SW 1271 (cell line): ENCODE measurements at regions not wholly inside any gene's neighbourhood (a gene's known extent, or its start where the extent isn't known, plus 50 kb on each side); places are given as distances from the start of the nearest gene placed in this dataset.

Experiments used
- DNase-seq, 2 experiments: peaks; one replicate each; lab custom pipeline; 2025; lab: John Stamatoyannopoulos, UW

DNA sequence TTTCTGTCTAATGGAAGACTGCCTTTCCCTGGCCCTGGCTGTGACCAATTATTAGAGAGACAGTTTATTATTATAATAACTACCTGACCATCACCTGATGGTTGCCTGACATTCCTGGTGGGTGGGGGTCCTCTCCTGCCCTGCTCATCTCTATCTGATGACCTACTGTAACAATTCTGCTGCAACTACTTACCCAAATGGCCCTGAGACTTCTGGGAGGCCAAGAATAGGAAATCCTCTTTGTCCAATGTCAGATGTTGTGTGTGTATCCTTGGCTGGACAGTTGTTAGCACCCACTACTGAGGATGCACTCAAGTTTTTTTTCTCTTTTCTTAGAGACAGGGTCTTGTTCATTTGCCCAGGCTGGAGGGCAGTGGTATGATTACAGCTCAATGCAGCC is 110.3 kb downstream of the DDX1 start:
- no peak for DNase-seq

DNA sequence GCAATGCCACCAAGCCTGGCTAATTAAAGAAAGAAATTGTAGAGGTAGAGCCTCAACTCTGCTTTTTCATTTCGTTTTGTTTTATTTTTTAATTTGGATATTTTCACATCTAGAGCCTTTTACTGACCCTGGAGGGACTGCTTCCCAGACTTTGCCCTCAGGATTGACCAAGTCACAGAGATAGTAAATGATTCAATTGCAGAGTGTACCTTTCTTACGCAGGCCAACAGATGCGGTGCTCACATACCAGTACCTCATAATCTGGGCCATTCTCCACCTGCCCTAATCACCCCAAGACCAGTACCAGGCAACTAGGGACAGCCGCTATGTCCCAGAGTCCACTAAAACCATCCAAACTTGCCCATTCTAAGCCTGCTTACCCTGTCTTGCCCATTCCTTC is 110.8 kb downstream of the DDX1 start:
- no peak for DNase-seq

DNA sequence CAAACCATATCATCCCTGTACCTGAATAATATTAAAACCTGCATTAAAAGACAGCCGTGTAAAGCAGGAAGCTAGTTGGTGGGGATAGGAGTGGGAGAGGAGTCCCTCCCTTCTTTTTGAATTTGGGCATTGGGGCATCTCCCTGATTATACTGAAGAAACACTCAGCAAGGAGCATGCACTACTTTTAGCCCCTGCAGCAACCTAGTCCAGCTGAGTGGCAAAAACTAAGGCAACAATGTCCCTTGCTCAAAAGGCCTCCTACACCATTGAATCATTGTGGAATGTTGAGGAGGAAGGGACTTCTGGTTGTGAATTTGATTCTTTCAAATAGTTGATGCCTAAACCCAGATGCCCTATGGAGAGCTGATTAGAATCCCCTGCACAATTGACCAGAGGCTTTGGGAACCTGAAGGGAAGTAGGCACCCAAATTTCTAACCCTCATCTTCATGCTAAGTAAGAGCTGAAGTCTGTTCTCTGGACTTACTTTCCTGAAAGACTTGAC is 111.7 kb downstream of the DDX1 start:
- DNase-seq, result no peak

DNA sequence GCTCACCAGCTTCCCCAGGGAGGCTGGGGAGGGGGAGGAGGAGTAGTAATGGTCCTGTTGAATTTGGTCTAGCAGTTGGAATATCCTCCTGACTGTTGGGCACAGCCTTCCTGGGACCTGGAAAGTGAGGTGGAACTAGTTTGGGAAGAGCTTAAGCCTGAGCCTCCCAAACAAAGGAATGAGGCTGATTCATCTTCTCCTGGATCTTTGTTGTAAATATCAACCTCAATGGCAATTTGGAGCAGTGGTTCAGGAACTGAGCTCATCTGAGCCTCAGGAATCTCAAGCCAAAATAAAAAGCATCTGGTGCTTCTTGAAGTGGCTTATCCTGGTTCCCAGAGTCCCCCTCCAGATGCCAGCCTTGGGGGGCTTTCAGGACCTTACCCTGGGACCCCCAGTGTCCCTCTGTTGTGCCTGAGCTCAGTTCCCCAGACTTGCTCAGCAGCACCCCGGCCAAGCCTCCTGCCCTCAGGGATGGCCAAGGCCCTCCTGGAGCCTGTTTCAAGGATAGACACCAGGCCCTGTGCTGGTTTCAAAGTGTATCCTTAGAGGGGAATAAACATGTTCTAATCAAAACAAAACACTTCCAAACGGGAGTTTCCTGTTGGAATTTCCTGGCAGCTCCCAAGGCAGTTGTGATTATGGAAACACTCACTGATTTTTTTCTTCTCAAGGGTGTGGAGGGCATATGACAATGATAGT is 112.6 kb downstream of the DDX1 start:
- DNase-seq, result no peak

DNA sequence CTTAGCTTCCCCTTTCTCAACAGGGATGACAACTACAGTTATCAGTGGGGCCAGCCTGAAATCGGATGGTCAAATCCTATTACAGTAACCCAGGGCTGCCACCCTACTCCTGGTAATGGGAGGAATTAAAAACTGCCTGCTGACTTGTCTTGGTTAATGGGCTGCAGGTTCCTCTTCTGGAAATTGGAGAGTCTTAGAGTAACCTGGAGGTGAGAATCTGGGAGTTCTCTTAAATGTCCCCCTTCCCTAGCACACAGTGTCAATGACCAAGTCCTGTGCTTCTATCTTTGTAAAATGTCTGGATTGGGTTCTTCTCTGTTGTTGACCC is 113.1 kb downstream of the DDX1 start:
- DNase-seq, result no peak

DNA sequence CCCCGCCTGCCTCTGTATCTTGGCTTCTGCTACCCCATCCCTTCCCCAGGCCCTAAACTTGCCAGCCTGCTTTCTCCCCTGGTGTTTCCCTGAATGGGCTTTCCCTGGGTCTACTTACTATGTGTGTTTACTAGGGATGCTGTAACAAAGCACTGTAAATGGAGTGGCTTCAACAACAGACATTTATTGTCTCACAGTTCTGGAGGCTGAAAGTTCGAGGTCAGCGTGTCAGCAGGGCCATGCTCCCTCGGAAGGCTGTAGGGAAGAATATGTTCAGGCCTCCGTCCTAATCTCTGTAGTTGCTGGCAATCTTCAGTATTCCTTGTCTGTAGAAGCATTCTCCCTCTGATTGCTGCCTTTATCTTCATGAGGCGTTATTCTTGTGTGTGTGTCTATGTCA is 113.6 kb downstream of the DDX1 start:
- DNase-seq, result no peak

DNA sequence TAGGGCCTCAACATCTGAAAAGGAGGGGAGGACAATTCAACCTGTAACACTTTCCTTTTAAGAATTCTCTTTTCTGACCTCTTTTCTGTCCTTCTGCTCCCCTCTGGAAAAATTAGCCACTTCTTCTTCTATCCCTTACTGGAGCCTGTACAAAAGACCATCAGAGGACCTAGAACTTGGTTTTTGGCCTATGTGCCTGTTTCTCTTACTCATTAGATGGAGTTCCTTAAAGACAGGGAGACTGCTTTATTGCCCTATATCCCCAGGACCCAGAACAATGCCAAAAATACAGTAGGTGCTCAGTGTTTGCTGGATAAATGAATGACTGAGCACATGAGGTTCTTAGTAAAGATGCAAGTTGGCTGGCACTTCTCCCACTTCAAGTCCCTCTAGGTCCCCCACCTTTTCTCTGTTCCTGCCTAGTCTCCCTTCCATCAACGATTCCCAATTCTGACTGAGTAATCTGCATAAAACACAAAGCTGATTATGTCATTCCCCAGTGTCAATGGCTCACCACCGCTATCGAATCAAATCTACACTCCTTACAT is 114.2 kb downstream of the DDX1 start:
- DNase-seq, result no peak

DNA sequence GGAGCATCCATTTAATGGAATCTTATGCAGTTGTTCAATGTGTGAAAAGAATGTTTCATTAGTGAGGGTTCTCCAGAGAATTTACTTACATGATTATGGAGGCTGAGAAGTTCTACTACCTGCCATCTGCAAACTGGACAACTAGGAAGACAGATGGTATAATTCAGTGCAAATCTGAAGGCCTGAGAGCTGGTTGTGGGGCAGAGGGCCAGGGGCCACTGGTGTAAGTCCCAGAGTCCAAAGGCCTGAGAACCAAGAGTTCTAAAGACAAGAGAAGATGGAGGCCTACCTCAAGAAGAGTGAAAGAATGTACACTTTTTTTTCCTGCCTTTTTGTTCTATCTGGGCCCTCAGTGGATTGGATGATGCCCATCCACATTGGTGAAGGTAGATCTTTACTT is 114.8 kb downstream of the DDX1 start:
- no peak for DNase-seq

DNA sequence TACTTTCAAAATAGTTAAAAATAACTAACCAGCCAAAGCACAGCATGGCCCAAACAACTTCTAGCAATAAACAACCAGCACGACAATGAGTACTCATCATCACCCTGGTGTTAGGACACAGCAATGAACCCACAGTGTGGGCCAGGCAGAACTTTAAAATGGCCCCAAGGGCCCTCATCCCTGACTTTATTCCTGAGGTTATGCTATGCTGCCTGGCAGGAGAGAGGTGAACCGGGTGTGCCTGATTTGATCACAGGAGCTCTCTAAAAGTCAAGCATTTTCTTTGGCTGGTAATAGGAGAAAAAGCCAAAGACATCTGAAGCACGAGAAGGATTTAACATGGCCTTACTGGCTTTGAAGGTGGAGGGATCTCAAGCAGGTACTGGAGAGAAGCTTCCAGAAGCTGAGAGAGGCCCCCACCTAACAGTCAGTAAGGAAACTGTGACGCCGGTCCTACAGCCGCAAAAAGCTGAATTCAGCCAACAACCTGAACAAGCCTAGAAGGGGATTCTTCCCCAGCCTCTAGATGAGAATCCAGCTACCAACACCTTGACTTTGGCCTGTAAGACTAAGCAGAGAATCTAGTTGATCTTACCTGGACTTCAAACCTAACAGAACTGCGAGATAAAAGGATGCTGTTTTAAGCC is 115.4 kb downstream of the DDX1 start:
- no peak for DNase-seq

DNA sequence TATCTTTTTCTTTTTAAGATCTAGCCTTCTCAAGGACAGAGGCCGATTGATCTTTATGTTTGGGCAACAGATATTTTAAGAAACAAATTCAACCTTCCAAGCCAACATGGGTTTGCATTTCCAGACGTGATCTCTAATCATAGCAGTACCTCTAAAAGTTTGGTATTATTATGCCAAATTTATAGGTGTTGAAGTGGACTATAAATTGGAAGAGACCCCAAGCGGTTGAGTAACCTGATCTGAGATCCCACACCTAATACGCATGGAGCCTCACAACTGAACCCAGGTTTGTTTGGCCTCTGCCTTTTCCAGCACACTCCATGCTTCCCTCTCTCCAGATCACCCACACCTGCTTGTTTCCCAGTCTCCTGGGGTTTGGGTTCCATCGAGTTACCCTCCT is 116.5 kb downstream of the DDX1 start:
- no peak for DNase-seq

DNA sequence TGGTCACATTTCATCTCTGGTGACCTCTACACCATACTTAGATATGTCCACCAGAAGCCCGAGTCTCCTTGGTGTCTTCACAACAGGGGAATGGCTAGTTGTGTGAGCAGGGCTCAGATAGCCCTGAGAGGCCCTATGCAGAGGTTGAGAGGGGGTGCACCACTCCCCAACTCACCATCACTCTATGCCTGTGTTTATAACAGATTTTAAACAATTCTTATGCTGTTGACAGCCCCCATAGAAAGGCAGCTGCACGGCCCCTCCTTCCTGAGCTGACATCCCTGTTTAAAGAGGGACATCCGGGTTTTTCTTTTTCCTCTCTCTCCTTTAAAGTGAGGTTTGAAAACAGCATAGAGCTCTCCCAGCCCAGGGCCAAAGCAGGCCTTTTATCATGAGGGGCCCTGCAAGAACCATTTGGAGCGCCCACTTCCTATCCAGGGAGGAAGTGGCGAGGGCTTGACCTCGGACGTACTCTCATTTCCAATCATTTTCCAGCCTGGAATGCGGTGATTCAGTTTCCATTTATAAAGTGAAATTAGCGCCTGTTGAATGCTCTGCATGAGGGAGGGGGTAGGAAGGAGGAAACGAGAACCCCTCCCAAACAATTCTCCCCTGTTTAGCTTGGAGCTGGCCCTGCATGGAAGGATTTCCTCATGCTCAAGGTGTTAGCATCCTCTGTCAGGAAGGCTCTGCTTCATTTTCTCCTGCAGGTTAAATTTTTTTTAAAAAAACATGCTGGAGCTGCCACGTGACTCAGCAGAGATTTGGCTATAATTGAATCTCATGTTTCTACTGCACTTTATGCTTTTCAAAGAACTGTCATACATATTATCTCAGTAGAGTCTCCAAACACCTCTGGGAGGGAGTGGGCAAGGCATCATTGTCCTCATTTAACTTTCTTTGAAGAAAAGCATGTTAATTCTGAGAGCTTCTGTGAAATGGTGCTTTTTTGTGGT is 117.5 kb downstream of the DDX1 start:
- no peak for DNase-seq

DNA sequence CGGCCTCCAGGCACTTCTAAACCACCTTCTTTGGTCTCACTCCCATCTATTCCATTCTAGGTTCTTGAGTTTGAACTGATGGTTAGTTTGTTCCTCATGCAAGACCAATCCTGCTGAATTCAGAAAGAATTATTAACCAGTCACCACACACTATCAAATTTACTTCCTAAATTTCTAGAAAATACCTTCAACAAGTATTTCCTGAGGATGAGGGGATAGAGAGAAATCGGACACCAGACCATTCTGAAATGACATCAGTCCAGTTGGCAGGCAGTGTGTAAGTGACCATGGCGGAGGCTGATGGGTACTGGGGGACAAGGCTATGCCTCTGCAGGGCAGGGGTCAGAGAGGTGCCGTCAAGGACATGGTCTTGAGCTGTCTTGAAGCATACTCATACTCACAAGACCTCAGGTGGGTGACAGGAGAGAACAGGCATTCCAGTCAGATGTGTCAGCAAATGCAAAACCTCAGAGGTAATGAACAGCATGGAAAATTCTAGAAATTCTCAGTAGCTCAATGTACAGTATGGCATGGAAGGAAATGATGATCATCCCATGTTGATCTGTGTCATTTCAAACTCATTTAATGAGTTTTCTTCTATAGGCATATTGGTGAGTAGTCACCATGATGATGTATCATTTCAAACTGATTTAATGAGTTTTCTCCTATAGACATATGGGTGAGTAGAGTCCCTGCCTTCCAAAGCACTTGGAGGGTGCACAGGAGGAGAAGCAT is 119.6 kb downstream of the DDX1 start:
- DNase-seq, result no peak

DNA sequence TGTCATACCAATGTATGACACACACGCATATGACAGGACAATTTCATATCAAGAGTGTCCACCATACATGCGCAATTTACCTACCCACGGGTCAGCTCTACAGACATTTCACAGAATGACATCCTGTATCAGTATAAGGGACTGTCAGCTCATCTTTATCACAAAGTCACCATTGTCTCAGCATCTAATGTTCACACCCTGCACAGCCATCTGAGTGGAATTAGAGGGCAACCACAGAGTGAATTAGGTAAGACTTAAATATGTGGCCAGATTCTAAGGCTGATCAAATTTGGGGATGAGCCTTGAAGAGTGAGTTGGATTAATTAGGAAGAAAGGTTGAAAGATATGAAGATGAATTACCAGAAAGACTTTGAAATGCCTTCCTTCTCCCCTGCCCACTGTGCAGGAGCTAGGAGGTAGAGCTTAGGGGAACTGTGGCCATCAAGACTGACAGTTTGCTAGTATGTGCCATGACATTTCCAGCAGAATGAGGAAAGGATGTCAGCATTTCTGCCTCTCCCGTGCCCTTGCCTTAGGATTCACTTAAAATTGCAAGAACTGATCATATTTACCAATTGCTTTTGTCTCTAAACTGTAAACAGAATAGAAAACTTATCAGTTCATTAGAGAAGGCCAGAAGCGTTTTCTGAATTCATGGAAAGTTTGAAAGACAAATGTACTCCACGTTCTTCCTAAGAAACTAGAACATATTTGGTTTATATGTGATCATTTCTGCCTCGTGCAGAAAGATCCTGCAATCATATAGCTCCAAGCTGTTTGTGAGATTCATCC is 121.1 kb downstream of the DDX1 start:
- DNase-seq, result no peak

DNA sequence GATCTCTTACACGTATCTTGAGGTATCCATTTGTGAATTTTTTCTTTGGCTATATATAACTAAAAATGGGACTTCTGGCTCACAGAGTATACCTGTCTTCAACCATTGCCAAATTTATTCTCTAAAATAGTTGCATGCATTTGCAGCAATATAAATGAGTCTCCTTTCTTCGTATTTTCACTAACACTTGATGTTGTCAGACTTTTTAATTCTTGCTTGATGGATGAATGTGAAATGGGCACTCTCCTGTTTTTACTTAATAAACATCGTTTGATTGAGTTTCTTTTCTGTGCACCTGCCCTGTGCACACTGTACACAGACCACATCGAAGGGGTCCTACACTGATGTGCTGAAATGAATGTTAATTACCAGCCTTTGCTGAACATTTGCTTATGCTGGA is 121.8 kb downstream of the DDX1 start:
- no peak for DNase-seq

DNA sequence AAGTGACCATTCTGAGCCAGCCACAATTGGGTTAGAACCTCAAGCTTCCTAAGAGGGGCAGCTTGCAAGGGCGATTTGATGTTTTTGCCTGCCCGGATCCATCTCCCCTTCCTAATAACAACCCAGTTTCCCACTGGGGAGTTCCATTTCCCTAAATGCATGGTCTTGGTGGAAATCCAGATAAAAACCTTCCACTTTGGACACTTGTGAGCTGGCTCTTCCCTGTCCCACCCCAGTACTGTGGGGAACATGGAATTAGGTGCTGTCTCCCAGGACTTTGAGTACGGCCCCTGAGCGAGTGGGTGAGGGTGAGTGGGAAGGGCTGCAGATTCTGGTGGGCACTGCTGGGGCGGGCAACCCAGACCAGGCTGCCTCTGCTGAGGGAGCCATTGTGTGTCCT is 122.3 kb downstream of the DDX1 start:
- no peak for DNase-seq

DNA sequence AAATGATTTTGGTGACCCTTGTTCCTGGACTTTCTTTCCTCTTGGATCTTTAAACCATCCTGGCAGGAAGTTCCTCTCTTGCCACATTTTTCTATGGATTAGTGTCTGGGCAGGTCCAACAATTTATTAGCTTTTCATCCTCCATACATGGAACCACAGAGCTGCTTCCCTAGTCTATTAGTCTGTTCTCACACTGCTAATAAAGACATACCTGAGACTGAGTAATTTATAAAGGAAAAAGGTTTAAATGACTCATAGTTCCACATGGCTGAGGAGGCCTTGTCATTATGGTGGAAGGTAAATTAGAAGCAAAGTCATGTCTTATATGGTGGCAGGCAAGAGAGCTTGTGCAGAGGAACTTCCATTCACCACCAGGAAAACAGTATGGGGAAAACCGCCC is 122.9 kb downstream of the DDX1 start:
- DNase-seq, result no peak

DNA sequence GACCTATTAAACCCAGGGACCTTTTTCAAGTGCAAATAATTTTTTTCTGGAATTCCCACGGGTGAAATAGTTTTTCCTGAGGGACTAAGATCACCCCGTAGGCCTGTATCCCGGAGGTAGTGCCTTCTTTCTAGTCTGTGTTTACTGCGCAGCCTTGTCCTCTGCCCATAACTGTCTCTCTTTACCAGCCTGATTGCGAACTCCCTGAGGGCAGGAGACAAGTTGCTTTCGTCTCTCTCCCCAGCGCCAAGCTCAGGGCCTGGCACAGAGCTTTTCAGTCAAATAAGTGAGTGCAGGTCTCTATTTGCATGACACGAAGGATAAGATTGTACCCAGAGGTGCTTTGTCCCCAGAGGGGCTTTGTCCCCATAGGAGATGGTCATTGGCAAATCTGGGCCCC is 123.9 kb downstream of the DDX1 start:
- DNase-seq, result no peak

DNA sequence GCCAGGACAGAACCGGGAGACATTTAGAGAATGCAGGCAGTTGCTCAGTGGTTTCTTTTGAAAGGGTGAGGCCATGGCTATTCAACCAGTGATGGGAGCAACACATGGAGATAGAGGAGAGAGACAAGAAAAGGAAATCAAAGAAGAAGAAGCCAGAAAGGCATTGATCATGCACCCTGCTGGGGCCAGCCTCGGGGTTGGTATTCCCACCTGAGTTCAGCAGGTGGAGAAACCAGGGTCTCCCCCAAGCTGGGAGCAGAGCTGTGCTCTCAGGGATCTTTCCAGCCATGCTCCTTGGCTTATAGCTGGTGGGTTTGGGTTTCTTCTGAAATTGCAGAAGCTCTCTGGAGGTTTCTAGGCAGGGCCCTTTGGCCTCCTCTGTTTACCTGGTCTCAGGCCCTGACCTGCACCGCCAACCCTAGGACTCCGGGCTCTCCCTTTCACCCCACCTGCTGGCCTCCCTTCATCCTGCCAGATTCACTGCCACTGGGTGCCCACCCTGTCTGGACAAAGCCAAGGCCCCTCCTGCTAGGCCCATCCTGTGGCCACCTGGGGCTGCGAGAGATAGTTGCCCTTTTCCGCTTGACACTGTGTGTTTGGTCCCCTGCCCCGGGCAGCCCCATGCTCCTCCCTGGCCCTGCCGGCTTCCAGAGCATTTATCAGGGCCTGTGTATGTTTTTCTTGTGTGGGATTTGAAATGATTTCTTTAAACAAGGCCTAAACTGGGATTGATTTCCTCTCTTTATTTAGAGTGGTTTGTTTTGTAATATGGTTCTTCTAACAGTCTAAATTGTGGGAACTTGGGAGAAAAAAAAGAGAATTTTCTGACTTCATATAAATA is 126.7 kb downstream of the DDX1 start:
- DNase-seq, result no peak

DNA sequence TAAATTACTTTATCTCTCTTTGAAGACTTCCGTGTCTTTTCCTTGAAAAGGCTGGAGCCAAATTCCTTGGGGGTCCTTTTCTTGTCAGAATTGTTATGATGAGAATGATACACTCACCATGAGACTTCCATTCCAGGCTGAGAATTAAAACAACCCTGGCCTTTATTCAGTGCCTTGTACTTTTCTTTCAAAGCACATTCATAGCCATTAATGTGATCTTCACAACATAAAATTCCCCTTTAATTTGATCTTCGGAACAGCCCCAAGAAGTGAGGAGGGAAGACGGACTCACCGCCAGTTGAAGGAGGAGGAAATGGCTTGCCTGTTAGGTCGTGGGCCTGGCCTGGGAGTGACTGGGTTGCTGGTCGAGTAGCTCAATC is 127.3 kb downstream of the DDX1 start:
- DNase-seq, result no peak
